ENCODE measurements at regions not wholly inside any gene's neighbourhood (a gene's known extent, or its start where the extent isn't known, plus 50 kb on each side); places are given as distances from the start of the nearest gene placed in this dataset.

DNA sequence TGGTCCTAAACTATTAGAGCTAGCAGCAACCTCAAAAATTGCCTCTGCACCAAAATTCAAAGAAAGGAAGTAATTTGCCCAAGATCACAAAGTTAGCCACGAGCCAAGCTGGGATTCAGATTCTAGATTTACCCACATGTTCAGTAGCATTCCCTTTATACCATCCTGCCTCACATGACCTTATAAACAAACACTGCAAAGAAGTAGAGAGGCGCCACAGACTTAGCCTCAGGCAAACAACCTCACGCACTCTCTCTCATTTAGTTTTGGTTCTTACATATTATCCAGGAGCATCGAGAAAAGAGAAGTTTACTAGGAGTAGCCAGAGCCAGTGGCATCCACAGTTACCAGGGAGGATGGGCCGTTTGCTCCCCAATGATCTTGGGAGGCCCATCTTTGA lies 226.6 kb downstream of the OSR1 start:
- DNase-seq: no peak

DNA sequence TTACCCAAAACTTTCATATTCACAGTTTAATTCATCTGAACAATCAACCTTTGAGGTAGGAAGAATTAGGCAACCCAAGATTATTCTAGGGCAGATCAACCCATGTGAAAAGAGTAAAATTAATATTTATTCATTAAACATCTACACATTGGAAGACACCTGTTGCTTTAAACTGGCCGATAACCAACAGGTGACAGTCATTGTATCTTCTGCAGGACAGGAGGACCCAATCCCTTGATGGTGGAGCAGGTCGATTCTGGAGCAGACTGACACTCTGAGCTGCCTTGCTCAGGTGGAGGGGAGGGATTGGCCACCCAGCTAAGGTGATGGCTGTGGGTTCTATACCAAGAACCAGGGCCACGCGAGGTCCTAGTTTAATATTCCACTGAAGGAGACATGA lies 230.3 kb downstream of the OSR1 start:
- no peak for DNase-seq

DNA sequence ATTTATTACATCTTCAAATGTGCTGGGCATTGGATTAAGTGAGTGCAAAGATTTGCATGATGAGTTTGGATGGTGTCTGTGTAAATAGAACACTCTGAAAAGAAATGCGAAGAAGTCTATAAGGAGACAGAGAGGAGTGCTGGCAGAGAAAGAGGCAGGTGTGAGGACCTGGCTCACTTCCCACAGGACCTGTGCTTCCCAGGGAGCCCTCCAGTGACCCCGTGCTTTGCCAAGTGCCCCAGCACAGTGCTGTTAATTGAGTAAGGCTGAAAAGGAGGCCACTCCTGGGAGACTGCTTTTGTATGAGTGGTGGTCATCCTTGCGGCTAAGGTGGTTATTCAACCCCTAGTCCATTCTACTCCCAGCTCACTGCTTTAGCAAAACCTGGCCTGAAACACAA lies 230.8 kb downstream of the OSR1 start:
- no peak for DNase-seq

- no peak for DNase-seq
These were observed 232.3 kb downstream of the OSR1 start for GRCh38 chr2:19125901-19126680.

DNA sequence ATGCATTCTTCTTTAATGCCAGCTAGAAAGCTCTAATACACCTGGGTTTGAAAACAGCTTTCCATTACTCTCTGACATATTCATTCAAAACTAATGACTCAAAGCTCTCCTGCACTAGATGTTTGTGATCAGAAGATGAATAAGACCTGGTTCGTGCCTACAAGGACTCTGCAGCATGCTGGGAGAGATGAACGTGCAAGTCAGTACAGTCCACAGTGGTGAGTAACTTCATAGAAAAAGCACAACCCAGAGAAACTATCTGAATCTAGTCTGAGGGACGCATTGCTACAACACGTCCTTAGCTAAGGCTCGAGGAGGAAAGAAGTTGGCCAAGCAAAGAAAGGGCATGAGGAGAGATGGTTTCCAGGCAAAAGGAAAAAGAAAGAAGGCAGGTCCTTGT lies 234.3 kb downstream of the OSR1 start:
- DNase-seq: no peak

DNA sequence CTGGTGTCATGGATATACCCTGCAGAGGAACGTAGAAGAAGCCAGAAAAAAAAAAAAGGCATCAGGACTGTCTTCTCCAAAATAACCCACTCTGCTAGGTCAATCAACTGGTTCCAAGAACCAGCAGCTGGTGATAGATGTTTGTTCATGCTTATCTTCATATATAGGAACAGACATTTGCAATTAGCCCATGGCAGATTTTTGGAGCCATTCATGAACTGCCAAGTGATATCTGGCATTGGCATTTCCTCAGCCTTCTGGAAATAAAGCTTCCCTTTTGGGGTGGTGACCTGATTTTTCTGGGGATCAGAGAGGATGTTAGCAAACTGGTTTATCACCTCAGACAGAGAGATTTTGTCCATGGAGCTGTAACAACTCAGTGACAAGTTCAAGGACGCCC lies 234.9 kb downstream of the OSR1 start:
- no peak for DNase-seq

DNA sequence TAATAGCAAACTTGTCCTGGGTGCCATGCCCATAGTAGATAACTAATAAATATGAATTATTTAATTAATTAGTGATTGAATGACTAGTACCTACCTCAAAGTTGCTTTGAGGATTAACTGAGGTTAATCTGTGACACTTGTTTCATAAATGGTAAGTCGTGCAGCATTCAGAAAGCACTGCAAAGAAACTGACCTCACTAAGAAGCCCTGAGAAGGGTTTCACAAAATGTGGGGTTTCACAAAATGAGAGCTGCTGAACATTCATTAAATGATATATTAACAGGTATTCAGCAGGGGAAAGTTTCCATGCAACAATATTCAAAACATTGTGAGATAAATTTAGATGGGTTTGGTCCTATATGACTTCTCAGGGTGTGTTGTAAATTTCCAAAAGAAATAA lies 236.2 kb downstream of the OSR1 start:
- no peak for DNase-seq

- no peak for DNase-seq
These were observed 237.3 kb downstream of the OSR1 start for GRCh38 chr2:19120941-19121750.

DNA sequence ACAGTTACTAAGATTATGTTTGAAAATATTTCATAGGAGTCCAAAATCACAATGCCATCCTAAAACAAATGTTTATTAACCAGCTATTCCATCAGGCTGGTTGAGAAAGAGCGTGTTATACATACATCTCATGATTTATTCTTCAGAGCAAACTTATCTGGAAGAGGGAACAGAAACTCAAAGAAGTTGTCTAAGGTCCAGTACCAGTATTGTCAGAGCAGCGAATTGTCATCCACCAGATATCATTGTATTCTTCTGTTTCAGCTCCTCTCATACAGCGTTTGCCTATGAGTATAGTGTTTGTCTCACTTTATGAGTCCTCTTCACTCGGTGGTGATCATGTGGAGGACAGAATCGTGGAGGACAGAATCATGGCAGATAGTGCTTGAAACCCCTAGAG lies 238.2 kb downstream of the OSR1 start:
- no peak for DNase-seq

DNA sequence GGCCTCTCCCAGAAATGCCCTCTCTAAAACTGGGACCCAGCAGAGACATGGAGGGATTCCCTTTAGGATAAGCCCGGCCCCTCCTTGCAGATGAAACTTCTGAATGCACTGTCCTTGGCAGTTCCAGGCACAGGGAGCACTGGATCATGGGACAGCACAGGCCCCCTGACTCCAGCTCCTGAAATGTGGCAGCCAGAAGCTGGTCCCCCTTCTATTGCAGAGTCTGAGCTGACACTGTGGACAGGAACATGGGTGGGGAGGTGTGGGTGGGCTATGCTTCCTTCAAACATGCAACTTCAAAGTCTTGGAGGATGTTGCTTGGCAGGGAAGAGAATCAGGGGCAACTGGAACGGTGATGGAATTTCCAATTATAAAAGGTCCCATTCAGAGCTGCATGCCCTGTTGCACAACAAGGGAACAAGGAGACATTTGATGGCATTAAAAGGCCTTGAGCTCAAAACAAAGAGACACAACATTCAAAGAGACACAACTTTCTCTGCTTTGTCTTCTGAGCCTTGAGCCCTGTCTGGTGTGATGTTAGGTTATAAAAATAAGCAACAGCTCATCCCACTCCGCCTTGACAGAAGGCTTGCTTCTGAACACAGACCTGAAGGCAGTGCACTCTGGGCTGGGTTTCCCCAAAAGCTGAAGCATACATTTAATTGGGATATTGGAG lies 239.0 kb downstream of the OSR1 start:
- no peak for DNase-seq

- DNase-seq: no peak
These were observed 241.5 kb downstream of the OSR1 start for GRCh38 chr2:19116918-19117317.

GRCh38 chr2:19114754-19115231 lies 243.6 kb downstream of the OSR1 start:
- DNase-seq: no peak

GRCh38 chr2:19114126-19114525 lies 244.3 kb downstream of the OSR1 start:
- no peak for DNase-seq

DNA sequence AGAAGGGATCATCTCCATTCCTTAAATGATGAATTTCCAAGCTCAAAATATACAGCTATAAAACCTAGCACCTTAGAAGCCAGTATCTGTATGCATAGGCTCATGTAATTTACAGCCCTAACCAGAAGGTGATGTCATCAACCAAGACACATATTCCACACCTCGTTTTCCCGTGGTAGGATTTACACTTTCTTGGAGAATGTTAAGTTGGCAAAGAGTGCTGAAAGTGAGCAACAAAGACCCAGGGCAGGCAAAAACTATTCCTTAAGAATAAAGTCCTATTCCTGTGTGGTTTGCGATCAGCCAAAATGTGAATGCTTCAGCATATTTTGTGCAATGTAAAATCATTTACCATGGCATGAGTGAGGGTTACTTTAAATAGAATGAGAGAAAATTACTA lies 247.1 kb downstream of the OSR1 start:
- DNase-seq: no peak

DNA sequence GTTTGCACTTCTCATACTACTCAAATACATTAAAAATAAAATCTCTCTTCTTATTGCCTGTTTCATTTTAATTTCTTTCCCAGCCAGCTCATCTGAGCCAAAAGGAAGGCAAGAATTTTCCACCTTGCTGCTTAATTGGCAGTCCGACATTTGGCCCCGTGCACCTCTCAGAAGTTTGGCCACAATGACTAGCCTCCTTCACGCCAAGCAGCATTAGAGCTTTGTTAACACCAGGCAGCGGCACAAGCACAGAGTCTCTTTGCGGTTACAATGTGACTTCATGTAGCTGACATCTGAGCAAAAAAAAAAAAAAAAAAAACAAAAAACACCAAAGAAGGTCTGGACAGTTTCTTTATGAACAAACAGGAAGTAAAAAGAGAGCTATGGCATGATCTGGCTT lies 248.9 kb downstream of the OSR1 start:
- DNase-seq: no peak

GRCh38 chr2:19106376-19106775 lies 252.0 kb downstream of the OSR1 start:
- DNase-seq: no peak

DNA sequence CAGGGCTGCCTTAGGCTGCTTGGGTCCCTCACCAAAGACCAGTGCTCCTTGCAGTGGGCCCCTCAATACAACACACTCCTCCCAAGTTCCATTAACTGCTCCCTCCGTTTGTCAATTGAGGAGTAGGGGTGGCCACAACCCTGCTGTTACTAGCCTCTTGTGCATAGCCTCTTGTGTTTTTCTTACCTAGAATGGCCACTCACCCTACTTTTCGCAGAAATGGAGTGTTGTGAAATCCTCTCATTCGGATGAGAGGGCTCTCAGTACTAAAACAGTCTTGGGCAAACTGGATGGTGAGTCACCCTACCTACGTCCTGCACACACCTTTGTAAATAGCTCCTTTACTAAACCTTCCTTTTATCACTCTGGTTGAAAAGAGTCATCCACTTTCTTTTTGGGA lies 253.9 kb downstream of the OSR1 start:
- DNase-seq: no peak

GRCh38 chr2:19102696-19103423 lies 255.6 kb downstream of the OSR1 start:
- DNase-seq: no peak

- DNase-seq: no peak
These were observed 256.5 kb downstream of the OSR1 start for GRCh38 chr2:19101968-19102367.

DNA sequence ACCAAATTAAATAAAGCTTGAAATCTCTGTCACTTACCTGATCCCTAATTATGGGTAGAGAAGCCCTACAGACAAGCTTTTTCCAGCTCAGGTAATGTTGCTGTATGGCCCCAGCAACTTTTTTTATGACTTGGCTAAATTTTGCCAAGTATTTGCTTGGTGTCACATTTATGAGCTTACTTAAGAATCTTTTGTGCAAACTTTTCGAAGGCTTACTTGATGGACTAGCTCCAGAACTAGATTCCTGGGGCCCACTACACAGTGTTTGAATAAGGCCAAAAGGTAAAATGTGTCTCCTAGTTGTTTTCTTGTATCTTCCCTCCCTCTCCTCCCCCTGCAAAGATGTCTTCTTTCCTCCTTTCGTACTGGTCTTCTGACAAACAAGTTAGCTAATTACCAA lies 257.9 kb downstream of the OSR1 start:
- no peak for DNase-seq

DNA sequence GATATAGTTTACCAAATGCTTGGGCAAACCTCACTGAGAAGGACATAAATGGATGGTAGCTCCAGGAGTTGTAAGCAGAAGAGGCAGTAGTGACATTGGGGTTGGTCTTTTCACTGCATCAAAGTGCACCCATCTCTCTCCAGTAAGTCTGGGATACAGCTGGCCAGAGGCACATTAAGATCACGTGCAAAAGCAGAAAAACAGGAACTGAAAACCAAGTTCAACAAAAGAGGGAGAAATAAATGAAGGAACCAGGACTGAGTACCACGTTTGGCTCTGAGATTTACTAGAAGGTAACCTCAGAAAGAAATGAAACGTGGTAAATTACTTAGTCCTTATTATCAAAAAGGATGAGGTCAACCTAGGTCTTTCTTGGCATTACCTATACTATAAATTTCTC lies 259.2 kb downstream of the OSR1 start:
- DNase-seq: no peak

DNA sequence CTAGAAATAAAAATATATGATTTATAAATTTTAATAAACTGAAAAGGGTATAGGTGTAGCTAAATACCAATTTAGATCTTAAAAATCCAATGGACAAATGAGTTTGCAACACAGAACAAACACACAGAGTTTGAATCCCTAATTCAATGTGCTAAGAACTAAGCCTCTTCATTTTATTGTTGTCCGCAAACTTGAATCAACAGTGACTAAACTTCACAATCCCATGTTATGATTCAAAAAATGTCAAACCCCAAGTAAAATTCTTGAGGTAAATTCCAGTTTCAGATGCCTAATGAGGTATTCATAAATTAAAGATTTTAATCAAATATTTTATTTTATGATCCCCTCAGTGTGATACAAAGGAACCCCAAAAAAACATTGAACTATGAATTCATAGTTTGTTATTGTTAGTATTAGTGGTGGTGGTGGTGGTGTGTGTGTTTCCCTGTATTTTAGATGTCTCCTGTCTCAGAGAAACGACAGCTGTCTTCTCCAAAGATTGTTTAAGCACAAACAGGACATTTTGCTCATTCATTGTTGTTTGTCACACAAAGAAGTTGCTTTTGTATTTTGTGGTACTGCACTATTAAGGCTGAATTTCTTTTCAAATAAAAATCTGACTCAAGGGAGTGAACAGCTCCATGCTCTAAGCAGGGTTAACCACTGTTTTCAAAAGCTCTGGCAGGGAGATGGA lies 259.8 kb downstream of the OSR1 start:
- no peak for DNase-seq

Measured in inflammatory macrophage treated with lipopolysaccharide for 4 hours (primary cell).